KMS-11 (cell line): ENCODE measurements at regions not wholly inside any gene's neighbourhood (a gene's known extent, or its start where the extent isn't known, plus 50 kb on each side); places are given as distances from the start of the nearest gene placed in this dataset.

Experiments used
- H2AFZ ChIP-seq: fragments of 200-600 bp; sonication (generic); 2 replicates; pipeline ENCODE4 v1.6.1; 2016; ENCODE audit warnings: antibody characterized with exemption, mixed run types, low read depth
- H3K27ac ChIP-seq: fragments of 200-600 bp; sonication (generic); 2 replicates; pipeline ENCODE4 v1.6.1; 2016; ENCODE audit warnings: mild to moderate bottlenecking, mixed run types
- H3K27me3 ChIP-seq: fragments of 200-600 bp; sonication (generic); 2 replicates; pipeline ENCODE4 v1.6.1; 2017; ENCODE audit warnings: mild to moderate bottlenecking, low read depth, mixed run types, moderate library complexity; ENCODE audit not compliant: insufficient read depth
- H3K36me3 ChIP-seq: fragments of 200-600 bp; sonication (generic); 2 replicates; pipeline ENCODE4 v1.6.1; 2017; ENCODE audit warnings: mild to moderate bottlenecking, mixed run types; ENCODE audit not compliant: insufficient read depth
- H3K4me1 ChIP-seq: fragments of 200-600 bp; sonication (generic); 2 replicates; pipeline ENCODE4 v1.6.1; 2016; ENCODE audit warnings: mild to moderate bottlenecking, low read depth, mixed run types; ENCODE audit not compliant: poor library complexity, severe bottlenecking
- H3K4me2 ChIP-seq: fragments of 200-600 bp; sonication (generic); 2 replicates; pipeline ENCODE4 v1.7.0; 2016; ENCODE audit warnings: mild to moderate bottlenecking, mixed run types
- H3K4me3 ChIP-seq: fragments of 200-600 bp; sonication (generic); IDR thresholded peaks from 2 replicates; pipeline ENCODE4 v1.6.1; 2017; ENCODE audit warnings: low read depth, low read length, mixed read lengths; ENCODE audit not compliant: insufficient read depth
- H3K79me2 ChIP-seq: fragments of 200-600 bp; sonication (generic); 2 replicates; pipeline ENCODE4 v1.6.1; 2016; ENCODE audit warnings: low read depth, mixed run types; ENCODE audit not compliant: insufficient read depth
- H3K9ac ChIP-seq: fragments of 200-600 bp; sonication (generic); 2 replicates; pipeline ENCODE4 v1.6.1; 2016; ENCODE audit warnings: mild to moderate bottlenecking, mixed run types
- H4K20me1 ChIP-seq: fragments of 200-600 bp; sonication (generic); 2 replicates; pipeline ENCODE4 v1.6.1; 2016; ENCODE audit warnings: mild to moderate bottlenecking, mixed run types; ENCODE audit not compliant: insufficient read depth
- CTCF ChIP-seq: fragments of 200-600 bp; sonication (generic); conservative IDR thresholded peaks from 2 replicates; pipeline ENCODE4 v1.6.1; 2017; ENCODE audit warnings: low read depth, mild to moderate bottlenecking, antibody characterized with exemption, low read length, moderate library complexity, mixed read lengths

- Histone ChIP-seq H3K4me2 (no peak overlapping the region), H3K27ac (no peak overlapping the region), H3K36me3 (no peaks in the 10 kb centered on the region), H3K27me3 (no peaks in the 10 kb centered on the region), H2AFZ (no peak overlapping the region), H4K20me1 (no peaks in the 10 kb centered on the region), H3K4me3 (no peak overlapping the region), H3K4me1 (no peaks in the 10 kb centered on the region), H3K79me2 (no peaks in the 10 kb centered on the region), H3K9ac (no peak overlapping the region)
- no peak for TF ChIP-seq CTCF
These were observed 125.7 kb upstream of the MYLIP start for GRCh38 chr6:16003197-16003491.

- no peak overlapping the region for H3K9ac ChIP-seq
- no peak for TF ChIP-seq CTCF
- H3K4me3 ChIP-seq: no peak overlapping the region
- no peaks in the 10 kb centered on the region for H4K20me1 ChIP-seq
- no peaks in the 10 kb centered on the region for H3K79me2 ChIP-seq
- no peak overlapping the region for H3K27ac ChIP-seq
- no peak overlapping the region for H3K4me2 ChIP-seq
- no peak overlapping the region for H2AFZ ChIP-seq
- no peaks in the 10 kb centered on the region for H3K27me3 ChIP-seq
- no peaks in the 10 kb centered on the region for H3K4me1 ChIP-seq
- no peaks in the 10 kb centered on the region for H3K36me3 ChIP-seq
These were observed 126.3 kb upstream of the MYLIP start for GRCh38 chr6:16002332-16003196.

GRCh38 chr6:16001158-16001557 is 127.7 kb upstream of the MYLIP start:
- Histone ChIP-seq H3K27ac (no peak overlapping the region), H2AFZ (no peak overlapping the region), H3K4me2 (no peak overlapping the region), H3K9ac (no peak overlapping the region), H3K4me1 (no peaks in the 10 kb centered on the region), H3K79me2 (no peaks in the 10 kb centered on the region), H3K27me3 (no peaks in the 10 kb centered on the region), H3K36me3 (no peaks in the 10 kb centered on the region), H4K20me1 (no peaks in the 10 kb centered on the region), H3K4me3 (no peak overlapping the region)
- no peak for TF ChIP-seq CTCF

- Histone ChIP-seq H3K4me2 (no peak overlapping the region), H3K4me3 (no peak overlapping the region), H3K79me2 (no peaks in the 10 kb centered on the region), H3K9ac (no peak overlapping the region), H2AFZ (no peak overlapping the region), H3K36me3 (no peaks in the 10 kb centered on the region), H3K27me3 (no peaks in the 10 kb centered on the region), H3K4me1 (no peaks in the 10 kb centered on the region), H4K20me1 (no peaks in the 10 kb centered on the region), H3K27ac (no peak overlapping the region)
- TF ChIP-seq CTCF: no peak
These were observed 129.7 kb upstream of the MYLIP start for GRCh38 chr6:15999201-15999600.
